8988T (cell line): ENCODE measurements at regions not wholly inside any gene's neighbourhood (a gene's known extent, or its start where the extent isn't known, plus 50 kb on each side); places are given as distances from the start of the nearest gene placed in this dataset.
"Not testable (repeated sequence)": the region's sequence is repeated elsewhere in the genome, so short reads cannot be mapped to it uniquely, and the experiment has no call there.

Experiments
- DNase-seq: peaks from one replicate; pipeline ENCODE4 v3.0.0; 2011

DNA sequence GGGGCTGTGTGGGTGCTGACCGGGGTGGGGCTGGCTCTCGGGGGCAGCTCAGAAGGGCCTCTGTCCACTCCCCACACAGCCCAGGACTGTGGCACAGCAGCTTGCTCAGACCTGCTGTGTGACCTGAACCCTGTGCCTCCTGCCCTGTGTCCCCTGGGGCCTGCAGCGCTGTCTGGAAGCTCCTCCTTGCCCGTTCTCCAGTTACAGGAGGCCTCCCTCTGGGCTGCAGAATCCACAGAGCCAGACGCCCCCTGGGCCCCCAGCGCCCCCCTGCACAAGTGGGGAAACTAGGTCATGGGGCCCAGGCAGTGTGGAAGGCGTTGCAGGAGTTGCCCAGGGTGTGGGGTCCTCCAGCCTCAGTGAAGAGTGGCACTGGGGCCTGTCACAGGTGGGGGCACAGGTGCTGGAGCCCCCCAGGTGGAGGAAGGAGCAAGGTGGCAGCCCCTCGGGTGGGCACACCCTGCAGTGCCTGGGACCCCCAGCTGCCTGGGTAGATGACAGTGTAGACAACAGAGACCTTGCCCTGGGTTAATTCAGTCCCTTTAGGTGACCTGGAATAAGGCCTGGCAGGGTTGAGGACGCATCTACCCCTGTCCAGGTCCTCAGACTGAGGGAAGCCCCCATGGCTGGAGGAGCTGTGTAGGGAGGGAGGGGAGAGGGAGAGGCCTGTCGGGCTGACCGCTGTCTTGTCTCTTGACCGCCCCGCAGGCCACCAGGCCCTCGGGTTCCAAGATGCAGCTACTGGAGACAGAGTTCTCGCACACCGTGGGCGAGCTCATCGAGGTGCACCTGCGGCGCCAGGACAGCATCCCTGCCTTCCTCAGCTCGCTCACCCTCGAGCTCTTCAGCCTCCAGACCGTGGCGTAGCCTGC, 120.2 kb downstream of the IGLL1 start:
- not testable (repeated sequence) for DNase-seq

DNA sequence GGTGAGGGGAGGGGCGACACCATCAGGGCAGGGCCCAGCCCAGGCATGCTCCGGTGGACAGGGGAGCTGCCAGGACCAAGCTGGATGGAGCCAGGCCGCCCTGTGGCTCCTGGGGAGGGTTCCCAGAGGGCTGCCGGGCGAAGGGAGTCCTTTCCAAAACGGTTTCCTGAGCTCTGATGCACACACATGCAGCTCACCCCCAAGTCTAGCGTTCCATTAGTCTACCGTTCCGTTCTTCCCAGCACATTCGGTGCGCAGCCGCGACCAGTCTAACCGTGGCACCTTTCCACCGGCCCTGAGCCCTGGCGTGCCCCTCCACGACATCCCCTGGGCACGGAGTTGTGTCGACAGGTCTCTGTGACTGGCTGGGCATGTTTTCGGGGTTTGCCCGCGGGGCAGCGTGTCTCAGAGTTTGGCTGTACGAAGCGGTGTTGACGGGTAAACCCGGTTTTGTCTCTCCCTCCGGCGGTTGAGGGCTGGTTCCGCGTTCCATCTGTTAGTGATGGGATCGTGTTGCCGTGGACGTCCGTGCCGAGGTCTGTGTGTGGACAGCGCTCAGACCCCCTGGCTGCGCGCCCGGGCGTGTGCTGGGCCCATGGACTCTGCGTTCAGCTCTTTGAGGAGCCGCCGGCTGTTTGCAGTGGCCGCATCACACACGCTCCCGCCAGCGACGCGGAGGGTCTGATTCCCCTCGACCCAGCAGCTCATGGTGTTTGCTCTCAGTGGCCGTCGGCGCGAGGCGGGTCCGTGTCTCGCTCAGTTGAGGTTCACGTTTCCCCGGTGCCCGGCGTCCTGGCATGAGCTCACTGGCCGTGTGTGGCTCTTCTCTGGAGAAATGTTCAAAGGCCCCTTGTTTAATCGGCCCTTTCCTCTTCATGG, 121.2 kb downstream of the IGLL1 start:
- DNase-seq, result no peak

DNA sequence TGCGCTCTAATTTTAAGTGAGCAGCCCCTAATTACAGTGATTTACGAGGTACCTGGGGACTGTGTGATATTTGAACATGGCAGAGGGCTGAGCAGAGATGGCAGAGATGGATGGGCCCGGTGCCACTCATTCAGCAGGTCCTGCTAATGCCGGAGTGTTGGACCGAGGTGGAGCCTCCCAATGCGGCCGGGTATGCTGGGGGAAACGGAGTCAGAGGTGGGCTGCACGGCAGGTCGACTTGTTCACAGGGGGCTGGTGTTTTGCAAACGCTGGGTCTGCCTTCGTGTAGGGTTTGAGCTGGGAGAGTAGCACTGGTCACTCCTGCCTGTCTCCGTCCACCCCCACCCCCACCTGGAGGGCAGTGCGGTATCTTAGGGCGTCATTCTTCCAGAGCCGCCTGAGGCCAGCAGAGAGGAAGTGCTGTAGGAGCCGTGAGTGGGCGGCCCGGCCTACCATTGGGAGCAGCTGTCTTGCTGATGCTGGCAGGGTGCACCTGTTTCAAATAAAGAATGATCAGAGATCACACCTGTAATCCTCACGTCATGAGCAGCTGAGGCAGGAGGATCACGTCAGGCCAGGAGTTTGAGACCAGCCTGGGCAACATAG, 122.6 kb downstream of the IGLL1 start:
- no peak for DNase-seq

DNA sequence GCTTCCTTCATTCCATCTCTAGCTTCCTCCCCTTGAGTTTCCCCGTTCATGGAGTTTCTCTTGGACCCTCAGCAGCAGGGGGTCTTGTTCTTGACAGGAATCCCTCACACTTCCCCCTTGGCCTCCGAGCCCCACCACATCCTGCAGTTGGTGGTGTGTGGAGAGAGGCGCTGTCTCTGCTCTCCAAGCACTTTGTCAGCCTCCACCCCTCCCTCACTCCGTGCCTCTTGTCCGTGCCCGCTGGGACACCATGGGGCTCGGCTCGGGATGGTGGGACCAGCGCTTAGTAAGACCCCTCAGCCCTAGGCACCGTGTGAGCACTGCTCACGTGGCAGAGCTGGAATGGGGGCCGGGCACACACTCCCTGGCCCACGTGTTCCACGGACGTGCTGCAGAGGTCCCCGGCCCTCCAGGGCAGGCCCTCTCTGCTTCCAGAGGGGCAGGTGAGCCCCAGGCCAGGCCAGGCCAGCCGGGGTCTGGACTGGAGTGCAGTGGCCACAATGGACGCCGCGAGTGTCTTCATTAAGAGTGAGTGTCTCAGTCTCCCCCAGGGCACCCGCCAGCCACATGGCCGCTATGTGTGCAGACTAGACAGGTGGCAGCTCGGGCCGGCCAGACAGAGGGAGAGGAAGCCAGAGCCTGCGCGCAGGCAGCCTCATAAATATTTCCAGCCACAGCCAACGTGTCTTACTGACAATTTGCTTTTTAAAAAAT, 123.3 kb downstream of the IGLL1 start:
- DNase-seq, result not testable (repeated sequence)

DNA sequence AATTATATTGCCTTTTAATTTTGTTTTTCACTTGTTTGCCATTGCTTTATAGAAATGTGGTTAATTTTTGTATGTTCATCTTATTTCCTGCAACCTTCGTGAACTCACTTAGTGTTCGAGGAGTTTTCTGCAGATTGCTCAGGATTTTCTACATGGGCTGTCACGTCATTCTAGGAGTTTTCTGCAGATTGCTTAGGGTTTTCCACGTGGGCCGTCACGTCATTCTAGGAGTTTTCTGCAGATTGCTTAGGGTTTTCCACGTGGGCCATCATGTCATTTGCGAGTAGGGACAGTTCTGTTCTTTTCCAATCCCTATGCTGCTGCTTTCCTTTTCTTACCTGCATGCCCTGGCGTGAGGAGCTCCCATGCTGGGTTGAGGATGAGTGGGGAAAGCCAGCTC, 125.7 kb downstream of the IGLL1 start:
- DNase-seq, result not testable (repeated sequence)

DNA sequence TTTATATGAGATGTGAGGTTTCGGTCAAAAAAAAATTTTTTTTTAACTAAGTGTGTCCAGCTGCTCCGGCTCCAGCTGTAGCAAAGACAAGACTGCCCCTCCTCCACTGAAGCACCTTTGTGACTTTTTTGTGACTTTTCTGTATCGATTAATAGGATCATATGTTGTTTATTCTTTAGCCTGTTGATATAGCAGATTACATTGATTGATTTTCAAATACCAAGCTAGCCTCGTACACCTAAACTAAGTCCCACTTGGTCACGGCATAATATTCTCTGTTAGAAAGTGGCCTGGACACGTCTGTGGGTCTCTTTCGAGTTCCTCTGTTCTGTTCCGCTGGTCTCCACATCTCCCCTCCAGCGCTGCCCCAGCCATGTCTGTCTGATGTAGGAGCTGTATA, 126.8 kb downstream of the IGLL1 start:
- no peak for DNase-seq

DNA sequence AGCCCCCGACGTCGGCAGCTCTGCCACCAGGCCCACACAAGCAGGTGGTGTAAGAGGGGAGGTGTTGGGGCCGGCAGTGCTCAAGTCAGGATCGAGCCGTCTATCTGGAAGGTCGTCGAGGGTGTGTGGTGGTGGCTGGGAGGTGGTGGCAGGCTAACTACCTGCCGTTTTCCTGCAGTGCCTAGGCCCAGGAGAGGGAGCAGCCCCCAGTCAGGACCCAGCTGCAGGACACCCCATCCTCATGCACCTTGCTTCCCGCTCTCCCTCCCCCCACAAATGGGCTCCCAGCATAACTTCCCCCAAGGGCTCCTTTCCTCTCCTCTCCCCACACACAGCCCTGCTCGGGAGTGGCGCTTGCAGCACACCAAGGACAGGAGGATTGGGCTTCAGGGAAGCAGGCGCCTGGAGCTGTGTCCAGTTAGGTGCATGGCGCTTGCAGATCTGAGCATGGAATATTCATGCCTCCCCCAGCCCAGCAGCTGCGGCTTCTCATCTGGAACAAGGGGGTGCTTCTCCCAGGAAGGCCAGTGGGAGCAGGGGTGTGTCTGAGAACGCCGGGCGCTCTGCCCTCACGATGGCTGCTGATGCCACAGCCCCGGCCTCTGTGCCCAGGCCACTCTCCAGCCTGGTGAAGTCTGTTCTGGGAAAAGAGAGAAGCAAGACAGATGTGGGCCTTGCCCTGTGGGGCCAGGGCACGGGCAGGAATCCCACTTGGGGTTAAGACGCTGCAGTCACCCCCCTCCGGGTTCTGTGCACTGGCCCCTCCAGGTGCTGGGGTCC, 127.7 kb downstream of the IGLL1 start:
- DNase-seq, result no peak

DNA sequence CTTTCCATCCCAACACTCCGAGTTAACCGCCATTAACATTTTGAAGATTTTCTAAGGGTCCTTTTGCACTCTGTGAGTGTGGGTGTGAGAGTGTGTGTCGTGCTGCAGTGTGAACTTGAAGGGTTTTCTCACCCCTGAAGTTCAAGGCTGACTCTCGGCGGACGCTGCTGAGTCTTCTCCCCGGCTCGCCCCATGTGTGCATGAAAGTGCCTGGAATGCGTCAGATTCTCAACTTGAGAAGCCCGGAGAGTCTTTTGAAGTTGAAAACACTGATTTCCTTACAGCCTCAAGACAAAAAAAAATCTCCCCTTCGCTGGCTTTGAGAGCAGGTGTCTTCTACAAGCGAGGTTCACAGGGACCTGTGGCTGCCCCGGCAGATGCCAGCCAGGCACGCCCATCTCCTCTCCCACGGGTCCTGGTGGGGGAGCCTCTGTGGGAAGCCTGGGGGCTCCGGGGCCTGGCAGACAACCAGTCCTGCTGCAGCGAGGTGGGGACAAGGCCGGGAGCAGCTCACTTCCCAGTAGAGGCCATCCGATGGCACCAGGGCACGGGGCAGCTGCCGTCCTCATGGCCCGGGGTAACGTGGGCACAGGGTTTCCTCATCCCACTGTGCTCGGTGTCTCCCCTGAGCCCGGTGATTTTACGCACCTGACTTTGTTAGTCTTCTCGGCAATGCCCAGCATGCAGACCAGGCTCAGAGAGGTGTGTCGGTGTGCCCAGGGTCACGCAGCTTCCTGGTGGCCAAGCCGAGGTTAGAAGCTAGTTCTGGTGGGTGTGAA, 128.4 kb downstream of the IGLL1 start:
- DNase-seq, result not testable (repeated sequence)

DNA sequence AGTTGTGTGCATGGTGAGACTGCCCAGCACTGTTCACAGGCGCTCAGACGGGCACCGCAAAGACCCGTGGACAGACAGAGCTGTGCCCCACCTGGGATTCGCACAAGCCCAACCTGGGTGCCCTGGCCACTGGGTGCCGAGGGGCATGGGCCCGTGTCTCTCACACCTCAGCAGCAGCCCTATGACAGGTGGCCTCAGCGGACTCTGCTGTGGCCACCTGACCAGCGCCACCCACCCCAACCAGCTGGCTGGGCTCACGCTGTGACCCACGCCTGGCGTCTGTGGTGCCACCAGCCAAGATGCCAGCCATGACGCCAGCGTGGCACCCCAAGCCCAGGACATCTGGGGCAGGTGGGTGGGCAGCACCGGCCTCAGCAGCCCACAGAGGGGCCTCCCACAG, 129.3 kb downstream of the IGLL1 start:
- DNase-seq, result not testable (repeated sequence)

DNA sequence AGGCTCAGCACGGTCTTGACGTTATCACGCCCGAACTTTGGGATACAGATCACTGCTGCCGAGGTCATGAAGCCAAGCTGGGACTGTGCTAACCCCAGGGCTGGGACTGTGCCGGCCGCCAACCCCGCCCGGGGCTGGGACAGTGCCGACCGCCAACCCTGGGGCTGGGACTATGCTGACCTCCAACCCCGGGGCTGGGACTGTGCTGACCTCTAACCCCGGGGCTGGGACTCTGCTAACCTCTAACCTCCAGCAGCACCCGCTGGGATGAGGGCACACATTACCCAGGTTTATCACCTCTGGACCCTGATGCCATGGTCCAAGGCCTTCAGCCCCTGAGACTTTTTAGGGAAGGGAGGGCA, 129.7 kb downstream of the IGLL1 start:
- DNase-seq, result no peak

DNA sequence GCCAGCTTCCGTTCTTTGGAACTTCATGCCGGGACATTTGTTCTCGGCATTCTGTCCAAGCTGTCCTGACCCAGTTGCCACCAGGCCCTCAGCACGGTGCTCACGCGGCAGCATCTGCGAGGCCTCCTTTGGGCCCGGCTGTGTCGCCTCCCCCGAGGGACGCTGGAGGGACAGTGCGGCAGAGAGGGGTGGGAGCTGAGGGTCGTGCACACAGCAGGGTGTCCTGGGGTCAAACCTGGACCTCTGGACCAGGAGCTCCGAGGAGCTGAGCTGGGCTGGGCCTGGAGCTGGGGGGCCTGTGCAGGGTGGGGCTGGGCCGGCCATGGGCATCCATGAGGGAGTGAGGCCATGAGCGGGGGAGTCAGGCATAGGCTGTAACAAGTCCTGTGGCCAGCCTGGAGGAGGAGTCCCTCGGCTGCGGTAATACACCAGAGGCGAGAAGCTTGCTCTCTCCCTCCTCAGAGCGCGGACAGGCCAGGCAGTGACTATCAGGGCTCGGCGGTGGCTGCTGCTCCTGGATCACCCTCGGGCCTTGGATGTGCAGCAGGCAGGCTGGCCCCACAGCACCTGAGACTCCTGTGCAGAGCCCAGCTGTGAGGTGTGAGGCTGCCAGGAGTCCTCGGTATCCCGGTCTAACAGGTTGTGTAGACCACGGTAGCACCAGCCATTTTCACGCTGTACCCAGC, 130.2 kb downstream of the IGLL1 start:
- not testable (repeated sequence) for DNase-seq

DNA sequence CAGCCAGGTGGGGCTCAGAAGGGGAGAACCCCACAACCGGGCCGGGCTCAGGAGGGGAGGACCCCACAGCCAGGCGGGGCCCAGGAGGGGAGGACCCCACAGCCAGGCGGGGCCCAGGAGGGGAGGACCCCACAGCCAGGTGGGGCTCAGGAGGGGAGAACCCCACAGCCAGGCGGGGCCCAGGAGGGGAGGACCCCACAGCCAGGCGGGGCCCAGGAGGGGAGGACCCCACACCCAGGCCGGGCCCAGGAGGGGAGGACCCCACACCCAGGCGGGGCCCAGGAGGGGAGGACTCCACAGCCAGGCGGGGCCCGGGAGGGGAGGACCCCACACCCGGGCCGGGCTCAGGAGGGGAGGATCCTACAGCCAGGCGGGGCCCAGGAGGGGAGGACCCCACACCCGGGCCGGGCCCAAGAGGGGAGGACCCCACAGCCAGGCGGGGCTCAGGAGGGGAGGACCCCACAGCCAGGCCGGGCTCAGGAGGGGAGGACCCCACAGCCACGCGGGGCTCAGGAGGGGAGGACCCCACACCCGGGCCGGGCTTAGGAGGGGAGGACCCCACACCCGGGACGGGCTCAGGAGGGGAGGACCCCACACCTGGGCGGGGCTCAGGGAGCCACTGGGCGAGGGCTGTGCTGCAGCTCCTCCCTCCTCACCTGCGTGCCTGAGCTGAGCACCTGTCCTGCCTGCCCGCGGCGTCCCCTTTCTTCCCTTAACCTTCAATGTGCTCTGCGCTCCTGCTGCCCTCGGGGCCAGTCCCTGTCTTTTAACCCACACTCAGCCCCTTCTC, 131.4 kb downstream of the IGLL1 start:
- not testable (repeated sequence) for DNase-seq

DNA sequence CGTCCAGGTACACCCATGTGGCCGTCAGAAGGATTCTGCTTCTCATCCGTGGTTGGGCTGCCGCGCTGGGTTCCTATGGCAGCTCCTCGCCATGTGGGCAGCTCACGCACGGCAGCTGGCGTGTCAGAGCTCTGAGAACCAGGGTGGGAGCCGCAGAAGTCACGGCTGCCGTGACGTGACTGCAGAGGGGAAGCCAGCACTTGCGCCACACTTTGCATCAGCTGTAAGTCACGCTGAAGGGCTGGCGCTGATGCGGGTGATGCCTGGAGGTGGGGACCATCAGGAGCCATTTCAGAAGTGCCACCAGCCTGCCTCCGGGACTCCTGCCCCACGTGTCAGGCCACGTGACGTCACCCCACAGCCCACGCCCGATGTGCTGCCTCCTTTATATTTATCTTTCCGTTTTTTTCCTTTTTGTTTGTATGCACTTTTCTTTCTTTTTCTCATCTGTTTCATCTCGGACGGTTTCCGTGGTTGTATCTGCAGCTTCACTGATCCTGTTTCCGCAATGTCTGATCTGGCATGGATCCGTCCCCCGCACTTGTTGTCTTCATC, 133.2 kb downstream of the IGLL1 start:
- no peak for DNase-seq

DNA sequence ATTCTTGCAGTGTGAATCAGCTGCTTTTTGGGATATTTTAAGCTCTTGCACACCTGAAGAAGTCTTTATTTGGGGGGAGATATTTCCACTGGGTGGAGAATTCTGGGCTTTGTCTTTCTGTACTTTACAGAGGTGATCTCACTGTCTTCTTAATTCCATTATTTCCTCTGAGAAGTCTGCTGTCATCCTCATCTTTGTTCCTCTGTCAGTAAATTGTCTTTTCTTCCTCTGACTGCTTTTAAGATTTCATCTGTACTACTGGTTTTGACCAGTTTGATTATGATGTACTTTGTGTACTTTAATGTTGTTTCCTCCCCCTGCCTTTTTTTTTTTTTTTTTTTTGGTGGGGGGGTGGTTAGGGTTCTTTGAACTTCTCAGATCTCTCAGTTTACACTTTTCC, 133.9 kb downstream of the IGLL1 start:
- not testable (repeated sequence) for DNase-seq

DNA sequence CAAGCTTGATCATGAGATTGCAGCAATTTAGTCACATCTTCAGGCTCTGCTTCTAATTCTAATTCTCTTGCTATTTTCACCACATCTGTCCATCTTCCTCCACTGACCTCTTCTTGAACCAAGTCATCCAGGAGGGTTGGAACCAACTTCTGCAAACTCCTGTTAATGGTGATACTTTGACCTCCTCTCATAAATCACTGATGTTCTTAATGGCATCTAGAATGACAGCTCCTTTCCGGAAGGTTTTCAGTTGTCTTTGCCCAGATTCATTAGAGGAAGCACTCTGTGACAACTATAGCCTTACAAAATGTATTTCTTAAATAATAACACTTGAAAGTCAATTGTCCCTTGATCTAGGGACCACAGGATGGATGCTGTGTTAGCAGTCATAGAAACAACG, 136.2 kb downstream of the IGLL1 start:
- not testable (repeated sequence) for DNase-seq

DNA sequence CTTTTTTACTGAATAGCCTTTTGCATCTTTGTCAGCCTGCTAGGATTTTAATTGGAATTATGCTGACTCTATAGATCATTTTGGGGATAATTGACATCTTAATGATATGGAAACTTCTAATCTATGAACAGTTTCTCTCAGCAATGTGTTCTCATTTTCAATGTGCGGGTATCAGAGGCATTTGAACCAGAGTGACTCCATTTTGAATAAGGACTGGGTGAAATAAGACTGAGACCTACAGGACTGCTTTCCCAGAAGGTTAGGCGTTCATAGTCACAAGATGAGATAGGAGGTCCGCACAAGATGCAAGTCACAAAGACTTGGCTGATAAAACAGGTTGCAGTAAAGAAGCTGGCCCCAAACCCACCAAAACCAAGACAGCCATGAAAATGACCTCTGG, 140.5 kb downstream of the IGLL1 start:
- not testable (repeated sequence) for DNase-seq

DNA sequence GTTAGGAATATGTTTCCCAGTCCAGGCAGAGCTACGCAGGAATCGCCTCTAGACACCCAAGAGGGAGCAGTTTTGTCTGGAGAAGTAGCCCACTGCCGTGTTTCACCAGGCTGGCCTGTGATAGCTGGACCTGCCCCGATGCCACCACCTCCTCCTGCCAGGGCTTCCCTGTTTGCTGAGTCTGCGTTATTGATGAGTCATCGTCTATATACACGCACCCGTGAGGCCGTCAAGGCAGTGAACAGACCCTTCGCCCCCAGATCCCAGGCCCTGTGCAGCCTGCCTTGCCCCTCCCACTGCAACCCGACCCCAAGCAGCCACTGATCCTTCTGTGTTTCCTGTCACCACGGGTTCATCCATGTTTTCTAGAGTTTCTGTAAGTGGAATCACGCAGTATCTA, 141.9 kb downstream of the IGLL1 start:
- DNase-seq, result no peak

DNA sequence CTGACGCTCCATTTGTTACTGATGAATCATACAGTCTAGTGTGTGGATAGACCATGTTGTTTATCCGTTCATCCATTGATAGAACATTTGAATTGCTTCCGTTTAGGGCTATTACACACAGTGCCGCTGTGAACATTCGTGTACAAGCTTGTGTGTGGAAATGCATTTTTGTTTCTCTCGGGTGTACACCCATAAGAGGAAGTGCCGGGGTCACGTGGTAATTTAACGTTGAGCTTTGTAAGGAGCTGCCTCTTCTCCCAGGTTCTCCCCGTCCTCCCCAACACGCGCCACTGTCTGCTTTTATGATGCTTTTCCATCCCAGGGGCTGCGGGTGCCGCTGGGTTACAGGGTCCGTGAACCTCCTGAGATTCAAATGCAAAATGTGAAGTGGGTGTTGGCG, 142.3 kb downstream of the IGLL1 start:
- DNase-seq, result no peak

DNA sequence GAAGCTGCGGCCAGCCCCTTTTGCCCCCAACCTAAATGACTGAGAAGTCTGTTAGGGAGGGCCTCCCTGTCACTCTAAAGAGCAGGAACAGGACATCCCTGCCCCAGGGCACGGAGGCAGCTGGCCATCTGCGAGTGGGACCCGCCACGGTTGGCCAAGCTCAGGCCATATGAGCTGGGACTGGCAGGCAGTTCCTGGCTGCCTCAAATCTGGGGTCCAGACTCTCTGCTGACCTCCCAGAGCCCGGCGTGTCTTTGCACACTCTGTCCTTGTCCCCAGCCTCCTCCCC, 143.0 kb downstream of the IGLL1 start:
- not testable (repeated sequence) for DNase-seq
